CD14-positive monocyte (primary cell): ENCODE measurements at regions not wholly inside any gene's neighbourhood (a gene's known extent, or its start where the extent isn't known, plus 50 kb on each side); places are given as distances from the start of the nearest gene placed in this dataset.
"Not testable (repeated sequence)": the region's sequence is repeated elsewhere in the genome, so short reads cannot be mapped to it uniquely, and the experiment has no call there.

ENCODE experiments used
- DNase-seq, 3 donors: peaks; one replicate each; pipeline ENCODE4 v3.0.0-alpha.2; 2011 to 2022
- H2AFZ ChIP-seq: 2 replicates; pipeline ENCODE4 v1.6.0; 2012; ENCODE audit warnings: mild to moderate bottlenecking, low read depth, low read length, inconsistent platforms; ENCODE audit not compliant: insufficient read depth, poor library complexity, severe bottlenecking
- H3K27ac ChIP-seq, 2 donors: 1 replicate in 1 of 2; 2 replicates in 1 of 2; pipeline ENCODE4 v1.5.1; 2012 to 2013; ENCODE audit warnings: low read length in 2 of 2, control low read depth in 1 of 2, inconsistent platforms in 1 of 2, low read depth in 1 of 2, mild to moderate bottlenecking in 1 of 2
- H3K27me3 ChIP-seq, 2 donors: one replicate each; pipeline versions ENCODE4 v1.6.0 to v1.6.1; 2011 to 2013; ENCODE audit warnings: low read length in 2 of 2; ENCODE audit not compliant: control insufficient read depth in 2 of 2, insufficient read depth in 2 of 2
- H3K36me3 ChIP-seq, 2 donors: replicated peaks in 1 of 2; 1 replicate in 1 of 2; 2 replicates in 1 of 2; pipeline versions ENCODE4 v1.5.1 to v1.6.1; 2012 to 2013; ENCODE audit warnings: low read length in 2 of 2, control low read depth in 1 of 2, inconsistent platforms in 1 of 2, mild to moderate bottlenecking in 1 of 2; ENCODE audit not compliant: insufficient read depth in 2 of 2, control insufficient read depth in 1 of 2
- H3K4me1 ChIP-seq, 2 donors: 1 replicate in 1 of 2; 2 replicates in 1 of 2; pipeline versions ENCODE4 v1.5.1 to v1.6.1; 2012 to 2013; ENCODE audit warnings: low read length in 2 of 2, control low read depth in 1 of 2, inconsistent platforms in 1 of 2, mild to moderate bottlenecking in 1 of 2, moderate library complexity in 1 of 2; ENCODE audit not compliant: insufficient read depth in 2 of 2, control insufficient read depth in 1 of 2
- H3K4me2 ChIP-seq: replicated peaks from 2 replicates; pipeline ENCODE3; 2012; ENCODE audit warnings: low read length, moderate library complexity, mild to moderate bottlenecking; ENCODE audit not compliant: poor library complexity, severe bottlenecking; ENCODE audit errors: extremely low read depth
- H3K4me3 ChIP-seq, 3 experiments: fragments of 200-600 bp in 1 of 3; sonication (generic) in 1 of 3; replicated peaks in 1 of 3; 1 replicate in 2 of 3; 2 replicates in 1 of 3; pipeline ENCODE4 v1.5.1; 2011 to 2013; ENCODE audit warnings: low read length in 3 of 3, mild to moderate bottlenecking in 3 of 3, control low read depth in 2 of 3, low read depth in 2 of 3, inconsistent platforms in 1 of 3, moderate library complexity in 1 of 3
- H3K79me2 ChIP-seq: 2 replicates; pipeline ENCODE4 v1.6.0; 2012; ENCODE audit warnings: mild to moderate bottlenecking, control low read depth, inconsistent platforms, low read length, moderate library complexity; ENCODE audit not compliant: insufficient read depth
- H3K9ac ChIP-seq: 2 replicates; pipeline ENCODE4 v1.6.0; 2017; ENCODE audit warnings: low read length, mild to moderate bottlenecking; ENCODE audit not compliant: insufficient read depth, poor library complexity, severe bottlenecking
- H3K9me3 ChIP-seq, 2 donors: replicated peaks in 1 of 2; 1 replicate in 1 of 2; 2 replicates in 1 of 2; pipeline versions ENCODE4 v1.5.1 to v1.6.1; 2012 to 2013; ENCODE audit warnings: low read length in 2 of 2, control low read depth in 1 of 2; ENCODE audit not compliant: control insufficient read depth in 1 of 2, insufficient read depth in 1 of 2
- H4K20me1 ChIP-seq: 2 replicates; pipeline ENCODE4 v1.6.0; 2012; ENCODE audit warnings: mild to moderate bottlenecking, low read length, control low read depth, moderate library complexity; ENCODE audit not compliant: insufficient read depth
- H3K27ac Mint-ChIP-seq, 7 donors: one replicate each; pipeline ENCODE4 v1.8.0; 2020; ENCODE audit warnings: mild to moderate bottlenecking in 7 of 7, mixed read lengths in 7 of 7, moderate library complexity in 6 of 7, inconsistent platforms in 2 of 7
- H3K27me3 Mint-ChIP-seq, 3 donors: one replicate each; pipeline ENCODE4 v1.8.0; 2021 to 2022; ENCODE audit warnings: low read depth in 3 of 3, mild to moderate bottlenecking in 3 of 3, mixed read lengths in 3 of 3, moderate library complexity in 3 of 3, inconsistent platforms in 1 of 3
- H3K36me3 Mint-ChIP-seq, 2 donors: one replicate each; pipeline ENCODE4 v1.8.0; 2020; ENCODE audit warnings: mixed read lengths in 2 of 2, inconsistent platforms in 1 of 2, mild to moderate bottlenecking in 1 of 2
- H3K4me1 Mint-ChIP-seq: one replicate; pipeline ENCODE4 v1.8.0; 2020; ENCODE audit warnings: mild to moderate bottlenecking, mixed read lengths
- H3K4me3 Mint-ChIP-seq, 2 donors: one replicate each; pipeline ENCODE4 v1.8.0; 2020; ENCODE audit warnings: mild to moderate bottlenecking in 2 of 2, mixed read lengths in 2 of 2, moderate library complexity in 1 of 2
- H3K9me3 Mint-ChIP-seq, 7 donors: one replicate each; pipeline ENCODE4 v1.8.0; 2020 to 2022; ENCODE audit warnings: mixed read lengths in 7 of 7, mild to moderate bottlenecking in 6 of 7, moderate library complexity in 6 of 7, inconsistent platforms in 2 of 7
- CTCF ChIP-seq: fragments of 200-600 bp; IDR thresholded peaks from one replicate; pipeline ENCODE4 v1.8.0; 2022; ENCODE audit warnings: antibody characterized with exemption, mild to moderate bottlenecking
- WGBS: methylation state at CpG from one replicate; pipeline ENCODE4 v1.1.5; 2013; ENCODE audit warnings: missing lambda C conversion rate; ENCODE audit not compliant: insufficient coverage; 5-methylcytosine and 5-hydroxymethylcytosine counted together
- intact Hi-C, 2 donors: fragments of 100-400 bp; cut with micrococcal nuclease; formaldehyde crosslinking; loops; one replicate each; pipeline versions ENCODE4 v1.15.0 to v1.15.1; 2023

- H3K36me3 Mint-ChIP-seq = peaks cover 11 to 22% of the 10 kb centered on the region in 2 donors
- TF ChIP-seq CTCF = no peak
- 80% methylated on average over 2 of the region's 10 CpGs for WGBS
- peaks cover 0 to 1% (median 0%) of the 10 kb centered on the region in 7 donors for H3K9me3 Mint-ChIP-seq
- peaks cover 36% of the 10 kb centered on the region for H3K4me1 Mint-ChIP-seq
- H3K79me2 ChIP-seq = peaks cover 16% of the 10 kb centered on the region
- DNase-seq = no peak
- H3K4me2 ChIP-seq = peak overlapping the region; percentile 85
- intact Hi-C loops = loop anchor here (10.0 kb wide), 2 partner anchors 677 to 1547 kb away; partner anchors contain the start of gene KCTD7 (in 1 of the 2)
- H3K27me3 Mint-ChIP-seq = peaks cover 0 to 2% (median 0%) of the 10 kb centered on the region in 3 donors
- peak overlapping the region; percentile 94 to 99 (median 97) for H3K27ac Mint-ChIP-seq
- H4K20me1 ChIP-seq = no peaks in the 10 kb centered on the region
- no peaks in the 10 kb centered on the region for H3K9me3 ChIP-seq
- peak overlapping the region; percentile 84 to 92 for H3K4me3 Mint-ChIP-seq
- H3K27me3 ChIP-seq = no peaks in the 10 kb centered on the region
- H3K4me1 ChIP-seq = peaks cover 22 to 25% of the 10 kb centered on the region in 2 donors
- H3K36me3 ChIP-seq = peaks cover 0 to 1% of the 10 kb centered on the region in 2 donors
- H2AFZ ChIP-seq = peak overlapping the region; percentile 93
- H3K9ac ChIP-seq = peak overlapping the region; percentile 87
- H3K27ac ChIP-seq = peak overlapping the region; percentile 94 to 95
- H3K4me3 ChIP-seq = peak overlapping the region; percentile 81 to 85 (median 84)
Measured at GRCh38 chr7:67301667-67302066, 305.0 kb downstream of the TYW1 start.

DNA sequence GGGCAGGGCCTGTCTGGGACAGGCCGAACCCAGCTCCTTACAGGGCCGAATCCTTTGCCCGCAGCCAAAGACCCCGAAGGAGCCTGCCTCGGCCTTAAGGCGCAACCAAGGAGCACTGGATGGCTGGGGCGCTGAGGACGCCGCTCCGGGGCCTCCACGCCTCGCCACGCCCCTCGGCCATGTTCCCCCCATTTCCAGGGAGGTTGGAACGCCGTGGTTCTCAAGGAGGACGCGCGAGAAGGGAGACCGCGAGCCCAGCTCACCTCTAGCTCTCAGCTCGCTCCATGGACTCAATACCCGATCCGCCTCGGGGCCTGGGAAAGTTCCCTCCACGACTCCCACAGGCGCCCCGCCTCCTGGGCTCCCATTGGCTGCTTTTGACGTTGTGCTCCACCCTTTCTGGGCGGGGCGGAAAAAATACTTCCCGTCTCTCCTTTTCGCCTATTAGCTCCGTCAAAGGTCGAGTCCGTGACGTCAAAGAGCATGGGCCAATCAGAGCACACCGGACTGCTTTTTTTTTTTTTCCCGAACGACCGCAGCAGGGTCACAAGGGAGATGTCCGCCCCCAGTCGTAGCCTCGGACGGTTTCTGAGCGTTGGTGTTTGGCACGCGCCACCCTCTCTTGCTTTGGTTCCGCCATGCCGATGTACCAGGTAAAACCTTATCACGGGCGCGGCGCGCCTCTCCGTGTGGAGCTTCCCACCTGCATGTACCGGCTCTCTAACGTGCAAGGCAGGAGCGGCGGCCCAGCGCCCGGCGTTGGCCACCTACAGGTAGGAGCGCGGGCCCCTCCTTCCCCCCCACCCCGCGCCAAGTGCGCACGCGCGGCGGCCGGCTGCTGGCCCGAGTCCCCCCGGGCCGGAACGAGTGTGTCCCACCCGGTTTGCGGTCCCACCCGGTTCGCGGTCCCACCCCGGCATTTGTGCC lies 305.7 kb downstream of the TYW1 start:
- no peaks in the 10 kb centered on the region for H3K9me3 ChIP-seq
- Mint-ChIP-seq H3K36me3 (peaks cover 15 to 29% of the 10 kb centered on the region in 2 donors), H3K27ac (peak overlapping the region; percentile 94 to 99 (median 97)), H3K27me3 (peaks cover 0 to 2% (median 0%) of the 10 kb centered on the region in 3 donors), H3K4me3 (peak overlapping the region; percentile 84 to 92), H3K4me1 (peaks cover 37% of the 10 kb centered on the region), H3K9me3 (peaks cover 0 to 2% (median 0%) of the 10 kb centered on the region in 7 donors)
- peak overlapping the region; percentile 94 to 95 for H3K27ac ChIP-seq
- H3K4me1 ChIP-seq = peaks cover 23 to 25% of the 10 kb centered on the region in 2 donors
- H3K36me3 ChIP-seq = peaks cover 0 to 8% of the 10 kb centered on the region in 2 donors
- H4K20me1 ChIP-seq = no peaks in the 10 kb centered on the region
- intact Hi-C loops = loop anchor here (10.0 kb wide), 2 partner anchors 678 to 1548 kb away; partner anchors contain the start of gene KCTD7 (in 1 of the 2)
- H3K9ac ChIP-seq = peak overlapping the region; percentile 87
- peak; percentile 17 for TF ChIP-seq CTCF
- H2AFZ ChIP-seq = peak overlapping the region; percentile 93
- H3K4me3 ChIP-seq = peak overlapping the region; percentile 81 to 85 (median 84)
- WGBS = under 1% methylated on average over 72 of the region's 83 CpGs
- DNase-seq = peak; percentile 99
- H3K4me2 ChIP-seq = peak overlapping the region; percentile 85
- no peaks in the 10 kb centered on the region for H3K27me3 ChIP-seq
- peaks cover 18% of the 10 kb centered on the region for H3K79me2 ChIP-seq

DNA sequence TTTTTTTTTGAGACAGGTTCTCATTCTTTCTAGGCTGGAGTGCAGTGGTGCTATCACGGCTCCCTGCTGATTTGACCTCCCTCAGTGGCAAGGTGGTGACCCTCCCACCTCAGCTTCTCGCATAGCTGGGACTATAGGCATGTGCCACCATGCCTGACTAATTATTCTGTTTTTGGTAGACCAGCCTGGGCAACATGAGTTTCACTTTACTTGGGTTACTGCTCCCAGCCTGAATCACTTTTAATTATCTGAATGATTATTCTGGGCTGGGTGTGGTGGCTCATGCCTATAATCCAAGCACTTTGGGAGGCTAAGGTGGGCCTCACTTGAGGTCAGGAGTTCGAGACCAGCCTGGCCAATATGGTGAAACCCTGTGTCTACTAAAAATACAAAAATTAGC lies 308.2 kb downstream of the TYW1 start:
- H2AFZ ChIP-seq = not testable (repeated sequence)
- peaks cover 22% of the 10 kb centered on the region for H3K79me2 ChIP-seq

More for the DNA sequence above, 308.2 kb downstream of the TYW1 start:
- H3K27me3 Mint-ChIP-seq, H3K4me2 ChIP-seq, H3K4me3 ChIP-seq, H3K4me3 Mint-ChIP-seq, H3K9me3 ChIP-seq, H4K20me1 ChIP-seq, H3K27me3 ChIP-seq, DNase-seq, H3K27ac ChIP-seq, H3K9ac ChIP-seq, H3K9me3 Mint-ChIP-seq: not testable (repeated sequence)
- WGBS = no CpG with 5 or more reads among the region's 3 CpGs
- H3K36me3 Mint-ChIP-seq = peaks cover 39 to 54% of the 10 kb centered on the region in 2 donors
- H3K4me1 ChIP-seq = peaks cover 23 to 25% of the 10 kb centered on the region in 2 donors
- peaks cover 37% of the 10 kb centered on the region for H3K4me1 Mint-ChIP-seq
- peak overlapping the region in 3 of 7 donors; percentile 6 to 80 (median 40) for H3K27ac Mint-ChIP-seq
- peaks cover 20 to 33% of the 10 kb centered on the region in 2 donors for H3K36me3 ChIP-seq
- intact Hi-C loops = loop anchor here (10.0 kb wide), 2 partner anchors 680 to 1550 kb away; partner anchors contain the start of gene KCTD7 (in 1 of the 2)
